Stimulated activated CD4-positive, alpha-beta T cell treated with anti-CD3 and anti-CD28 coated beads, Interleukin-1b, Interleukin-23, amount 100 ng/mL, for 24 hours (primary cell): ENCODE measurements at regions not wholly inside any gene's neighbourhood (a gene's known extent, or its start where the extent isn't known, plus 50 kb on each side); places are given as distances from the start of the nearest gene placed in this dataset.
"Not testable (repeated sequence)": the region's sequence is repeated elsewhere in the genome, so short reads cannot be mapped to it uniquely, and the experiment has no call there.

Experiments used
- DNase-seq, 4 experiments: peaks; one replicate each; pipeline ENCODE4 v3.0.0-alpha.2; 2020; ENCODE audit warnings: low read depth in 4 of 4, low spot score in 1 of 4

DNA sequence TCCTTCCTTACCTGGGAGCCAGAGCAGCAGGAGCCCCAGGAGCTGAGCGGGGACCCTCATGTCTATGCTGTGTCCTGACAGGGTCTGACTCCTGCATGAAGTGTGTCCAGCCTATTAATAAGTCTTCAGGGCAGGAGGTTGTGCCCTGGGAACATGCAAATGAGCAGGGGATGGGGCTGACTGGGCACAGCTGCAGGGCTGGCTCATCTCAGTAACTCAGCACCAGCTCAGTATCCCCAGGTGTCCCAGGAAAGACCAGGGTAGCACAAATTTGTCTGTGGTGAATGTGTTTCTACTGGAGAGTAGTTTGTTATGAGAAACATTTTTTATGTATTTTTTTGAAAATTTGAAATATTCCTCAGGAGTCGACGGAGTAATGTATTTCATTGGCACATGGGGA is 301.3 kb downstream of the RPIA start:
- DNase-seq, result not testable (repeated sequence)

DNA sequence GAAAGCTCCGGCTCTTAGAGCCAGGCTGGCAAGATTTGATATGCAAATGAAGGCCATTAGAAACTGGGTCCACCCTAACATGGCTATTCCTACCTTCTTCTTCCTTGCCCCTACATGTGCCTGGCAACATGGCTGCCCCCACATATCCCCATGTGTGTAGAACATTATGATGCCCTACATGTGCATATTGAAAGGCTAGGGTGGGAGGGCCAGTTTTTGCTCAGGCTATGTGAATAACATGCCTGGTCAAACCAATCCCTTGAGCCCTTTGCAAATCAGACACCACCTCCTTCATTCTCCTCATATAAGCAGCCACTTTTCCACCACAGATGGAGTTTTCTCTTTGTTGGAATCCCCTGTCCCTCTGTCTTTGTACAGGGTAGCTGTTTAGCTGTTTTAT is 303.4 kb downstream of the RPIA start:
- not testable (repeated sequence) for DNase-seq

DNA sequence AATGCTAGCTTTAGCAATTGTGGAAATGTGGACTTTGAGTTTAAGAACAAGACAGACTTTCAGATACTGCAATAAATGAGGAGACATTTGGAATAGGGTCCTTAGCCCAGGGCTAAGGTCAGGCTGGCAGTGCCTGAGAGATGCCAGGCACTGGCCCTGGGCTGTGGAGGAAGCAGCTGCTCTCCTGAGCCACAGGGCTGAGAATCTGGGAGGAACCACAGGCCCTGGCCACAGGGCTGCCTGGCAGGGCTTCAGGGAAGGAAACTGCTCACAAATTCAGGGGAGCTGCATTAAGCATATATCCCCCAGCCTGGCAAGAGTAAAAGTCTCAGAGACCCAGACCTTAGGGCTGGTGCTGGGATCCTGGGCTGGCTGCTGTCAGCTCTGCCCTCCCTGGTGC is 305.1 kb downstream of the RPIA start:
- DNase-seq, result not testable (repeated sequence)

DNA sequence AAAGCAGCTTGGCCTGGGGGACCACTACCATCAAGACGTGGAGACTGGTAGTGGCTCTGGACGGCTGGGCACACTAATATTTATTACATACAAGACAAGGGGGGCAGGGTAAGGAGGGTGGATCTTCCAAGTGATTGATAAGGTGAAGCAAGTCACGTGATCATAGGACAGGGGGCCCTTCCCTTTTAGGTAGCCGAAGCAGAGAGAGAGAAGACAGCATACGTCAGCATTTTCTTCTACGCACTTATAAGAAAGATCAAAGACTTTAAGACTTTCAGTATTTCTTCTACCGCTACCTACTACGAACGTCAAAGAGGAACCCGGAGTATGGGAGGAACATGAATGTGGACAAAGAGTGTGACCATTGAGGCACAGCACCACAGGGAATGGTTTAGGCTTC is 307.9 kb downstream of the RPIA start:
- DNase-seq, result no peak

DNA sequence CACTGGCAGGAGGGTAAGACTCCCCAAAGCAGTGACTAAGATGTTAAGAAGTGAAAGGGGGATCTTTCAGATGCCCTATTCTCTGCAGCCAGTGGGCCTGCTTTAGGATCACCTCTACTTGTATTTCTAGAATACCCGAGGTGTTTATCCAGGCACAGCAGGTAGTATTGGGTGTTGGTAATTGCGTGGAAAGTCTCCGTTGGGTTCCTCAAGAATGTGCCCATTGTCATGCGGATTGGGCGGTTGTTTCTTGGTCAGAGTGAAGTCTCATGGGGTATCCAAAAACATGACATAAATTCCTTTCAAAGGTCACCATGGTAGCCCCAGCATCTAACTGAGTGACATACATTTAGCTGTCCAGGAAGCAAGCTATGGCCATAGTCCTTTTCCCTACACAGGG is 308.8 kb downstream of the RPIA start:
- no peak for DNase-seq

DNA sequence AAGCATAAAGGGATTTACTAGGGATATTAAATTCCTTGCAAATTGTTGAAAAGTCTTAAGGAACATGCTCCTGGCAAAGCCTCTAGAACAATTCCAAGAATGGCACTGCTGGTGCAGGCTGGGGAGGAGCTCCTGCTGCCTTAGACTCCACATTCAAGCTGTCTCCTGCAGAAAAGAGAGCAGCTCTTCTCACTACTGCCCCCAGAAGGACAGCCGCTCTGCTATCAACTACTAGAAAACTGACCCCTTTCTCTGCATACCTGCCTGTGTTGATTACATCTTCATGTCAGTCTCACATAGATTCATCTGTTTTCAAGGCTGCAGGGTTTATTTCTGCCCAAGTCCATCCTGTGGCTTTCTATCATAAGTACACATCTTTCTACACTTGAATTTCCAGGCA is 312.8 kb downstream of the RPIA start:
- not testable (repeated sequence) for DNase-seq

DNA sequence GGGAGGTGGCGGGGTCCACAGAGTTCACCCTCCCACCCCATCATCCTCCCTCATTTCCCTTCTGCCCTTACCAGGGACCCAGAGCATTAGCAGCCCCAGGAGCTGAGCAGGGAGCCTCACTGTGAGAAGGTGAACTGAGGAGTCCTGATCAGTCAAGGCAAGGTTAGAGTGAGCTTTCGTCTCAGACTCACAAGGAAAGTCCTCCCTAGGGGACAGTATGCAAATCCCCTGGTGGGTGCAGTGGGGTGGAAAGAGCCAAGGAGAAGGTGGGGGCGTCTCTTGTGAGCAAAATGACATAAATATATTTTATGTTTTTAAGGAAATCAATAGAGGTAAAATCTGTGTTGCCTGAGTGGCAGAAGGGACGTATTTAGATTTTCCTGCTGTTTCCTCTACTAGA is 329.1 kb downstream of the RPIA start:
- DNase-seq, result not testable (repeated sequence)

DNA sequence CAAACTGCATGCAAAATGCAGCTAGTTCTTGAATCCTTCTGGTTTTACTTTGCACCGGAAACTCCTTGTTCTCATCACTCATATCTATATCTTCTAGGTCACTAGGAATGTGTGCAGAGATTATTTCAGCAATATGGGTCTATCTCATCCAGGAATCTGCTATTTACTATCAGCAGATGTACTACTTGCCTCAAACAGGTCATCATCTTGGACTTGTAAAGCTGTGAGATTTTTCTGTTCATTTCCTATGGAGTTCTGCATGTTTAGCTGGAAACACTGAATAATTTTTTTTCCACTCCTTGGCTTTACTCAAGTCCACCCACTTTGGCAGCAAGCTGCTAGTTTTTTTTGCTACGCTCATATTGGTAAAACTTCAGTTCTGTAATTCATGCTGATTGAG is 334.8 kb downstream of the RPIA start:
- DNase-seq, result not testable (repeated sequence)

DNA sequence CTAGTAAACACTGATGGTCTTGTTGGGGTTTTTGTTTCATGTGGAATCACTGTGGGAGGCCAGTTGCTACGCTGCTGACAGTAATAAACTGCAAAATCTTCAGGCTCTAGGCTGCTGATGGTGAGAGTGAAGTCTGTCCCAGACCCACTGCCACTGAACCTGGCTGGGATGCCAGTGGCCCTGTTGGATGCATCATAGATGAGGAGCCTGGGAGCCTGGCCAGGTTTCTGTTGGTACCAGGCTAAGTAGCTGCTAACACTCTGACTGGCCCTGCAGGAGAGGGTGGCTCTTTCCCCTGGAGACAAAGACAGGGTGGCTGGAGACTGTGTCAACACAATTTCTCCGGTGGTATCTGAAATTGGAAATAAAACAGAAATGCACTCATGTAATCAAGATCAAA is 335.6 kb downstream of the RPIA start:
- not testable (repeated sequence) for DNase-seq

DNA sequence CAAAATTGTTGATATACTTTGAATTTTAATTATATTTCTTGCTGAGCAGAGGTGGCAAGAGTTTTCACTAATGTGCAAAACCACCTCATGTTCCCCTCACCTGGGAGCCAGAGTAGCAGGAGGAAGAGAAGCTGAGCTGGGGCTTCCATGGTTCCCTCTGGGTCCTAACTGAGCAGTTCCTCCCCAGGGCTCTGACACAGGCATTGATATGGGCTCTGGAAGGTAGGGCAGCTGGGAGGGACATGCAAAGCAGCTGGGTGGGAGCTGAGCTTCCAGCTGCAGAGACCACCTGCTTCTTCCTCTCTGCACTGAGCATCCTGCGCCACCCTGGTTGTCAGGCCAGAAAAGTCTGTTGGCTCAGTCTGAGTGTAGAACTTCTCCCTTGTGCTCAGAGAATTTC is 336.1 kb downstream of the RPIA start:
- not testable (repeated sequence) for DNase-seq

DNA sequence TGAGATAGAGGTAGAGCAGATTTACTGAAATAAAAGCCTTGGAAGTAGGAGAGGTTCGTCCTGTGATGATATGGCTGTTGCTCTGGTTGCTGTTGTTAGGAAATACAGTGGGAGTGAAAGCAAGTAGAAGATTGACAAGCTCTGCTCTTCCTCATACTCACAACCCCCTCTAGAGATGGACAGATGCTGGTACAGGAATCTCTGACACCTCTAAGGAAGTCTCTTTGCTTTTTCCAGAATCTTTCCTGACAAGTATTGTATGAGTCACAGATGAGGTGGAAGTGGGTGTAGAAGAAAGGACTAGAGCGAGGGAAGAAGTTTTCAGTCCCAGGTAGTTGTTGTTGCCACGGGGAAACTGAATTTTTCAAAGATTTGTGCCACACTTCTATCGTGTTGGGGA is 337.8 kb downstream of the RPIA start:
- not testable (repeated sequence) for DNase-seq

DNA sequence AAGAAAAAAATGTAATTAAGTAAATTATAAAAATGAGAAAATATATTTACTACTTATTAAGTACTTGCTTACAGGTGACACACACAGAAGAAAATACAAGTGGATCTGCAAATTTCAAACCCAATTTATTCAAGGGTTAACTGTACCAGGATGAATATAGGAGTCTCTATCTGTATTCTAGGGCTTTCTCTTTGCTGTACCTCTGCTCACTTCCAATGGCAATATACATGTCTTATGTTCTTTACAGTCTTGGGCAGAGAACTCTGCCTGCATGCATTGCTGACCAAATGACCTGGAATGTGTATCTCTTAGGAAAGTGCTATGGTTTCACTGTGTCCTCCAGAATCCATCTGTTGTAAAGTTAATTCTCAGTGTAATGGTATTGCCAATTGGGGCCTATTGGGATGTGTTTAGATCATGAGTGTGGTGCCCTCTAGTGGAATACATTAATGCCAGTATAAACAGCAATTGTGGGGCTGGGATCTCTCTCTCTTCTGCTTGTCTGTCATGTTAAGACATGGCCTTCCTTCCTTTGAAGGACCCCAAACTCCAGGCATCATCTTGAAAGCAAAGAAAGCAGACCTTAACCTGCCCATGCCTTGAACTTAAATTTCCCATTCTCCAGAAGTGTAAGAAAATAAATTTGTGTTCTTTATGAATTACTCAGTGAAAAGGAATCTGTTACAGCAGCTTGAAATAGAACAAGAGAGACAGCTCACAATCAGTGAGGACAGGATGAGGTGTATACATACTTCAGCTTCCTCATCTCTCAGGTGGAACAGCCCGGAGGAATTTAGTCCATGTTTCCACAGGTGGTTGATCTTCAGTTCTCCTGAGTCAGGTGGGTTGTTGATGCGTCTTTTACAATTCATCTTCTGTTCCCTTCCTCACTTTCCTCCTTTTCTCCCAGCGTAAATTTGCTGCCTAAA is 356.9 kb downstream of the RPIA start:
- DNase-seq, result not testable (repeated sequence)

DNA sequence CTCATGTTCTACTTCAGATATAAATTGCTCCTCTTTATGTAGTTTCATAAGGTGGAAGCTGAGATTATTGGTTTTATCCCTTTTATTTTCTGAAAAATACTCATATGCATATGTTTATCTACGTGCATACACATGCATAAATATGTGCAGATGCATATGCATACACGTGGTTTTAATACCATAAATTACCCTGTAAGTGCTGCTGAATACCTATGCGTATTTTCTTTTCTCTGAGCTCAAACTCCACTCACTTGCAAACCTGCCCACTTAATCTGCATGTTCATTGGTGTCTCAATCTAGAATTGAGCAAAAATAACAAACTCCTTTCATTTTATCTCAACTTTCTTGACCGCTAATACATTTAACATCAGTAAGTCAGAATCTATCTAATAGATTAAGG is 367.1 kb downstream of the RPIA start:
- not testable (repeated sequence) for DNase-seq

DNA sequence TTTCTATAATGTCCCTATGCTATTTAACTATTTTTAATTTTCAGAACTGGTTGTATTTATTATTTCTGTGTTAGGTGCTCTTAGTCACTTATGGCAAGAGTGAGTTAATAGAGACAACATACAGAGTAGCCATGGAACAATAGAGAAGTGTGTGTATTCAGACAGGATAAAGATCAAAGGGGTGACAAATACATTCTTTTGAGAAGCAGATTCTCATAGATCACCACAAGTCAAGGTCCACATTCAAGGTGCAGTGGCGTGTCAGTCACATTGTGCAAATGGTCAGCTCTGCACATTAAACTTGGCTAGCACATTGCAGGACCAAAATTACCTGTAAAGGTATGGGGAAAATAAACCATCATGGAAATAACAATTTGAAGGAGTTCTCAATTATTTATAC is 369.7 kb downstream of the RPIA start:
- not testable (repeated sequence) for DNase-seq

DNA sequence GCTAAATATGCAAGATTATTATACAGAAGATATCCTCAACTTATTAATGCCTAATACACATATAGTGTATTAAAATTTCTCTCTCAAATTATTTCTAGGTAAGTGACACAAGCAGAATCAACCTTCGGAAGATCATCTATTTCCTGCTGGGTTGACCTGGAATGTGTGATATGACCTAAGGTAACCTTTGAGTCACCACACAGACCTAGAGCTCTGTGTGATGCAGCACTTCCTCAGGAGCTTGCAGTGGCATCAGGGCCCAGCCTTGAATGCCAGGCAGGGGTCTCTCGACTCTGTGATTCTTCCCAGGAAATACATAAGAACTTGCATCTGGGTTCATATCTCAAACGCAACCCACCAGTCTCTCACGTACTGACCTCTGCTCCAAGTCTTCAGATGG is 385.3 kb downstream of the RPIA start:
- DNase-seq, result not testable (repeated sequence)

DNA sequence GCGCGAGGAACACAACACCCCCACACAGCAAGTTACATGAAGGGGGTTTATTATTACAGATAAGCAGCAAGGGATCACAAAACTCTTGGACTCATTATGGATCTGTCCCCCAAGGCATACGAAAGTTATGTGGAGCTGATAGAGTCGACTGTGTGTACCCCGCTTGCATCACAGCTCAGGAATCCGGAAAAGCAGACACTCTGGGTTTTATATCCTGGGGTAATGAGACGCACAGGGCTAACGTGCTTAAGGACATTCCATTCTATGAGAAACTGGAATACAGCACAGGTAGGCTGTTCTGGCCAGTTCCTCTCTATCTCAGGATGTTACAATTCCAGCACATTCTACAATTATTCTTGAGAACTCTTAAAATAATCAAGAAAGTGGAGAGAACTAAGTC is 401.4 kb downstream of the RPIA start:
- not testable (repeated sequence) for DNase-seq

DNA sequence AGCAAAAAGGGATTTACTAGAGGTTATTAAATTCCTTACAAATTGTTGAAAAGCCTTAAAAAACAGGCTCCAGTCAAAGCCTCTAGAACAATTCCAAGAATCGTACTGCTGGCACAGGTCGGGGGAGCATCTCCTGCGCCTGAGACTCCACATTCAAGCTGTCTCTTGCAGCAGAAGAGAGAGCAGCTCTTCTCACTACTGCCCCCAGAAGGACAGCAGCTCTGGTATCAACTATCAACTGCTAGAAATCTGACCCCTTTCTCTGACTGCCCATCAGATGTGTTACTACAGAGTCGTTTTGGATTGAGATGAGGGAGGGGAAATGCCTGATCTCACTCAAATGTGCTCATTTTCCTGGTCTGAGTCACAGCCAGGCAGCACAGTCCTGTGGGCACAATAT is 403.6 kb downstream of the RPIA start:
- DNase-seq, result not testable (repeated sequence)

DNA sequence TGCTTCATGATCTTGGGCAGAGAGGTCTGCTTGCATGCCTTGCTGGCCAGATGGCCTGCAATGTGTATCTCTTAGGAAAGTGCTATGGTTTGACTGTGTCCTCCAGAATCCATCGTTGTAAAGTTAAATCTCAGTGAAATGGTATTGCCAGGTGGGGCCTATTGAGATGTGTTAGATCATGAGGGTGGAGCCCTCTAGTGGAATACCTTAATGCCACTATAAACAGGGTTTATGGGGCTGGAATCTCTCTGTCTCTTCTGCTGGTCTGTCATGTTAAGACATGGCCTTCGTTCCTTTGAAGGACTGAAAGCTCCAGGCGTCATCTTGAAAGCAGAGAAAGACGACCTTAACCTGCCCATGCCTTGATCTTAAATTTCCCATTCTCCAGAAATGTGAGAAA is 411.1 kb downstream of the RPIA start:
- DNase-seq, result not testable (repeated sequence)

DNA sequence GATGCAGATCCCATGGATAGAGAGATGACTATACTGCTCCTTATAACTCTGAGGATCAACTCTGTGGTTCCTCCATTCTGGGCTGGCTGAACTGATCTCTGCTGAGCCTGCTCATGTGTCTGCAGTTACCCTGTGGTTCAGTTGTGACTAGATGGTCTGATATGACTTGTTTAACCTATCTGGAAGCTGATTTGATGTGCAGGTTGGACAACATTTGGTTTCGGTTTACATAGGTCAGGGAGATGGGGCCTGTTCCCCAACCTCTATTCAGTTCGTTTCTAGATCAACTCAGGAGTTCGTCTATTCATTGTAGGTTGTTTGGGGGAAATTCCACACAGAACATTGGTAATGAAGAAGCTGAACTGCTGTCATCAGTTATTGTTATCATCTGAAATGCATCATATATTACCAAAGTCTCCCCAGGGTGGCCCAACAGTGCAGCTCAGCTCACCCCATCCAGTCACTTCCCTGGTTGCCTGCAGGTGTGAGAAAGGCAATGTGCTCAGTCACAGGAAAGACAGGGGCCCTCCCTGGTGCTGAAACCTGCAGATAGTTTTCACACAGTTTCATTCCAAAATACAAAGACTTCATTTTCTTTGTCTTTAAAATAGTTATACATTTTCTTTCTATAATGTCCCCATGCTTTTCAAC is 415.0 kb downstream of the RPIA start:
- DNase-seq, result not testable (repeated sequence)

DNA sequence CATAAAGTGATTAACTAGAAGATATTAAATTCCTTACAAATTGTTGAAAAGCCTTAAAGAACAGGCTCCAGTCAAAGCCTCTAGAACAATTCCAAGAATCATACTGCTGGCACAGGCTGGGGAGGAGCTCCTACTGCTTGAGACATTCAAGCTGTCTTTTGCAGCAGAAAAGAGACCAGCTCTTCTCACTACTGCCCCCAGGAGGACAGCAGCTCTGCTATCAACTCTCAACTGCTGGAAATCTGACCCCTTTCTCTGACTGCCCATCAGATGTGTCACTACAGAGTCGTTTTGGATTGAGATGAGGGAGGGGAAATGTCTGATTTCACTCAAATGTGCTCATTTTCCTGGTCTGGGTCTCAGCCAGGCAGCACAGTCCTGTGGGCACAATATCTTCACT is 421.0 kb downstream of the RPIA start:
- not testable (repeated sequence) for DNase-seq

DNA sequence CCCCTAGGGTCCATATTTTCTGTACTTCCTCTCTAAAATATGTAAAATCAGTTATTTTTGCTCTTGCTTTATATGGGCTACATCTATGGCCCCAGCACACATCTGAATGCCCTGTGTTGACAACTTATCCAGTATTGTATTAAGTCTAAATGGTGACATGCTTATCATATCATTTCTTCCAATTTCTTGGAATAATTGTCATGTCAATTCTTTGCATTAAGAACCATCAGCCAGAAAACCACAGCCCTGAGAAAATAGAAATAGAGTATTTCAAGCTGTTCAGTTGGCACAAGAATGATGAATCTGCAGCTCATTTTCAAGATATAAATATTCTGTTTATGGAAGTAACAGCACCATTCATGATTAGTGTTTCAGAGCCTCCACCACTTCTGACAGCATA is 421.8 kb downstream of the RPIA start:
- not testable (repeated sequence) for DNase-seq

DNA sequence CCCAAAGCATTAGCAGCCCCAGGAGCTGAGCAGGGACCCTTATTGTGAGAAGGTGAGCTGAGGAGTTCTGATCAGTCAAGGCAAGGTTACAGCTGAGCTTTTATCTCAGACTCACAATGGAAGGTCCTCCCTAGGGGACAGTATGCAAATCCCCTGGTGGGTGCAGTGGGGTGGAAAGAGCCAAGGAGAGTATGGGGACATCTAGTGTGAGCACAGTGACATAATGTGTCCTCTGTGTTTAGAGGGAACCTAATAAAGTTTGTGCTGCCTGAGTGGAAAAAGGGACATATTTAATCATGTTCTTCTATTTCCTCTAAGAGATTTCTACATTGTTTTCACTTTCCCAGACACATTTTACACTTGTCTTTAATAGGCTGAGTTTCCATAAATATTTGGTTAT is 438.0 kb downstream of the RPIA start:
- not testable (repeated sequence) for DNase-seq
